Dedifferentiated amniotic fluid mesenchymal stem cell (primary cell): ENCODE measurements at regions not wholly inside any gene's neighbourhood (a gene's known extent, or its start where the extent isn't known, plus 50 kb on each side); places are given as distances from the start of the nearest gene placed in this dataset.

ENCODE experiments used
- DNase-seq: peaks from one replicate; pipeline ENCODE4 v3.0.0-alpha.2; 2016; ENCODE audit errors: extremely low spot score

- no peak for DNase-seq
Measured at GRCh38 chr2:200254773-200255172, 51.7 kb upstream of the SPATS2L start.

- DNase-seq = no peak
Measured at GRCh38 chr2:200255549-200255948, 50.9 kb upstream of the SPATS2L start.
